OCI-LY1 (cell line): ENCODE measurements at regions not wholly inside any gene's neighbourhood (a gene's known extent, or its start where the extent isn't known, plus 50 kb on each side); places are given as distances from the start of the nearest gene placed in this dataset.

Experiments
- EZH2 ChIP-seq: fragments of 200-600 bp; sonication (generic), shearing (Covaris generic); IDR thresholded peaks from 2 replicates; pipeline ENCODE4 v1.8.0; 2017; ENCODE audit warnings: borderline replicate concordance, mixed run types, mild to moderate bottlenecking, antibody characterized with exemption, low read length, moderate library complexity, mixed read lengths
- TF ChIP-seq, protein P1 (sequence below): fragments of 200-600 bp; sonication (generic), shearing (Covaris generic); IDR thresholded peaks from 2 replicates; pipeline ENCODE4 v1.5.1; 2017; ENCODE audit warnings: mild to moderate bottlenecking, antibody characterized with exemption, low read length, moderate library complexity, mixed read lengths

DNA sequence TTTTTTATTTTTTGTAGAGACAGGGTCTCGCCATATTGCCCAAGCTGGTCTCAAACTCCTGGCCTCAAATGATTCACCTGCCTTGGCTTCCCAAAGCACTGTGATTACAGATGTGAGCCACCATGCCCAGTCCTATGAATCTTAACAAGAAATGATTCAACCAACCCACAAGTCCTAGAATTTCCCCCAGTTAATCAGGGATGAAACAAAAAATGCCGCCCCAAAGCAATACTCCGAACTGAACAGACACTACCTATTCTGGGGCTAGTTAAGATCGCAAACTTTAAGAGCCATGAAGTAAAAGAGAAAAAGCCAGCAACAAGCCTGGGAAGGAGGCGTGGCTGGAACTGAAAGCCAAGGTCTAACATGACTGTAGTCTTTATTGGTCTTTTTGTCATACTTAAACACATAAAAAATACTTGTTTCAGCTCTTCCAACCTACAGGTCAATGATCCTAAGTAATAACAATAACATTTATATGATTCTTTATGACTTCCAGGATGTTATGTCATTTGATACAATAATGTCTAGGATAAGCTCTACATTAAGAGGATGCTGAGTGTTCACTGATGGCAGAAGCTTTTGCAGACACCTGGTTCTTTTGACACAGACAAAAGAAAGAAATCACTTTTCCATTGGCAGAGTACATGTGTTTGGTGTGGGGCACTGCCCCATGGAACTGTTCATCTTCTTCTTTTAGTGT lies 361.1 kb upstream of the TLE4 start:
- TF ChIP-seq, protein P1, sequence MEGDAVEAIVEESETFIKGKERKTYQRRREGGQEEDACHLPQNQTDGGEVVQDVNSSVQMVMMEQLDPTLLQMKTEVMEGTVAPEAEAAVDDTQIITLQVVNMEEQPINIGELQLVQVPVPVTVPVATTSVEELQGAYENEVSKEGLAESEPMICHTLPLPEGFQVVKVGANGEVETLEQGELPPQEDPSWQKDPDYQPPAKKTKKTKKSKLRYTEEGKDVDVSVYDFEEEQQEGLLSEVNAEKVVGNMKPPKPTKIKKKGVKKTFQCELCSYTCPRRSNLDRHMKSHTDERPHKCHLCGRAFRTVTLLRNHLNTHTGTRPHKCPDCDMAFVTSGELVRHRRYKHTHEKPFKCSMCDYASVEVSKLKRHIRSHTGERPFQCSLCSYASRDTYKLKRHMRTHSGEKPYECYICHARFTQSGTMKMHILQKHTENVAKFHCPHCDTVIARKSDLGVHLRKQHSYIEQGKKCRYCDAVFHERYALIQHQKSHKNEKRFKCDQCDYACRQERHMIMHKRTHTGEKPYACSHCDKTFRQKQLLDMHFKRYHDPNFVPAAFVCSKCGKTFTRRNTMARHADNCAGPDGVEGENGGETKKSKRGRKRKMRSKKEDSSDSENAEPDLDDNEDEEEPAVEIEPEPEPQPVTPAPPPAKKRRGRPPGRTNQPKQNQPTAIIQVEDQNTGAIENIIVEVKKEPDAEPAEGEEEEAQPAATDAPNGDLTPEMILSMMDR, result no peak
- TF ChIP-seq EZH2, result no peak
